ENCODE measurements at regions not wholly inside any gene's neighbourhood (a gene's known extent, or its start where the extent isn't known, plus 50 kb on each side); places are given as distances from the start of the nearest gene placed in this dataset.

GRCh38 chr22:48227341-48228018, 1465.0 kb downstream of the TBC1D22A start:
- TF ChIP-seq, protein P1, sequence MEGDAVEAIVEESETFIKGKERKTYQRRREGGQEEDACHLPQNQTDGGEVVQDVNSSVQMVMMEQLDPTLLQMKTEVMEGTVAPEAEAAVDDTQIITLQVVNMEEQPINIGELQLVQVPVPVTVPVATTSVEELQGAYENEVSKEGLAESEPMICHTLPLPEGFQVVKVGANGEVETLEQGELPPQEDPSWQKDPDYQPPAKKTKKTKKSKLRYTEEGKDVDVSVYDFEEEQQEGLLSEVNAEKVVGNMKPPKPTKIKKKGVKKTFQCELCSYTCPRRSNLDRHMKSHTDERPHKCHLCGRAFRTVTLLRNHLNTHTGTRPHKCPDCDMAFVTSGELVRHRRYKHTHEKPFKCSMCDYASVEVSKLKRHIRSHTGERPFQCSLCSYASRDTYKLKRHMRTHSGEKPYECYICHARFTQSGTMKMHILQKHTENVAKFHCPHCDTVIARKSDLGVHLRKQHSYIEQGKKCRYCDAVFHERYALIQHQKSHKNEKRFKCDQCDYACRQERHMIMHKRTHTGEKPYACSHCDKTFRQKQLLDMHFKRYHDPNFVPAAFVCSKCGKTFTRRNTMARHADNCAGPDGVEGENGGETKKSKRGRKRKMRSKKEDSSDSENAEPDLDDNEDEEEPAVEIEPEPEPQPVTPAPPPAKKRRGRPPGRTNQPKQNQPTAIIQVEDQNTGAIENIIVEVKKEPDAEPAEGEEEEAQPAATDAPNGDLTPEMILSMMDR (IDR thresholded peaks at IDR 0.05; ENCODE audit: low read depth, low read length) = no peak
- no peak for DNase-seq (ENCODE audit: extremely low read depth, low read depth)

DNA sequence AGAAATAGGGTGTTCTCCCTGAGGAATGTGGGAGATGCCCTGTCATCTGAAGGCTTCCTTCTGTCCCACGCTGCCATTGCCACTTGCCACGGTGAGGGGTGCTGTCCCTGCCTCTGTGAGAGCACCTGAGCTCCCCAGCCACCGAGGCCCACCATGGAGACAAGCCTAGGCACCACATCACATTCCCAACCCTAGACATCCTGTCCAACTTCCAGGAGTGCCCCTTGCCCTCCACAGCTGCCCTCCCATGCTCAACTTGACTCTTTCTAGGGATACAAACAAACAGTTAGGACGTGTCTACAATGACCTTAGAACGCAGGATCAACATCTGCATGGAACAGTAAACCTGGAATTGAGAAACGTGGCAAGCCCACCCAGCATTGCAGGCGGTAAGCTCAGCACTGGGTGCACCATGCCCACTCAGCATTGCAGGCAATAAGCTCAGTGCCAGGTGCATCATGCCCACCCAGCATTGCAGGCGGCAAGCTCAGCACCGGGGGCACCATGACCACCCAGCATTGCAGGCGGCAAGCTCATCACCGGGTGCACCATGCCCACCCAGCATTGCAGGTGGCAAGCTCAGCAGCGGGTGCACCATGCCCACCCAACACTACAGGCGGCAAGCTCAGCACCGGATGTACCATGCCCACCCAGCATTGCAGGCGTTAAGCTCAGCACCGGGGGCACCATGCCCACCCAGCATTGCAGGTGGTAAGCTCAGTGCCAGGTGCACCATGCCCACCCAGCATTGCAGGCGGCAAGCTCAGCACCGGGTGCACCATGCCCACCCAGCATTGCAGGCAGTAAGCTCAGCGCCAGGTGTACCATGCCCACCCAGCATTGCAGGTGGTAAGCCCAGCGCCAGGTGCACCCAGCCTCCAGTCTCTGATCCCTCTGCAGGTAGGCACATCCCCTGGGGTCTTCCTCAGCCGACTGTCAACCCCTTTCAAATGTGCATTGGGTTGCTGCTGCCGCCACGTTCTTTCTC, 1463.9 kb downstream of the TBC1D22A start:
- DNase-seq (ENCODE audit: extremely low read depth, low read depth) = no peak
- TF ChIP-seq, protein P1 (IDR thresholded peaks at IDR 0.05; ENCODE audit: low read depth, low read length) = no peak

GRCh38 chr22:48224332-48224731, 1461.9 kb downstream of the TBC1D22A start:
- DNase-seq (ENCODE audit: extremely low read depth, low read depth) = no peak
- TF ChIP-seq, protein P1 (IDR thresholded peaks at IDR 0.05; ENCODE audit: low read depth, low read length) = no peak

- TF ChIP-seq, protein P1 (IDR thresholded peaks at IDR 0.05; ENCODE audit: low read depth, low read length) = no peak
- DNase-seq (ENCODE audit: extremely low read depth, low read depth) = no peak
Measured at GRCh38 chr22:48223488-48224190, 1461.2 kb downstream of the TBC1D22A start.

DNA sequence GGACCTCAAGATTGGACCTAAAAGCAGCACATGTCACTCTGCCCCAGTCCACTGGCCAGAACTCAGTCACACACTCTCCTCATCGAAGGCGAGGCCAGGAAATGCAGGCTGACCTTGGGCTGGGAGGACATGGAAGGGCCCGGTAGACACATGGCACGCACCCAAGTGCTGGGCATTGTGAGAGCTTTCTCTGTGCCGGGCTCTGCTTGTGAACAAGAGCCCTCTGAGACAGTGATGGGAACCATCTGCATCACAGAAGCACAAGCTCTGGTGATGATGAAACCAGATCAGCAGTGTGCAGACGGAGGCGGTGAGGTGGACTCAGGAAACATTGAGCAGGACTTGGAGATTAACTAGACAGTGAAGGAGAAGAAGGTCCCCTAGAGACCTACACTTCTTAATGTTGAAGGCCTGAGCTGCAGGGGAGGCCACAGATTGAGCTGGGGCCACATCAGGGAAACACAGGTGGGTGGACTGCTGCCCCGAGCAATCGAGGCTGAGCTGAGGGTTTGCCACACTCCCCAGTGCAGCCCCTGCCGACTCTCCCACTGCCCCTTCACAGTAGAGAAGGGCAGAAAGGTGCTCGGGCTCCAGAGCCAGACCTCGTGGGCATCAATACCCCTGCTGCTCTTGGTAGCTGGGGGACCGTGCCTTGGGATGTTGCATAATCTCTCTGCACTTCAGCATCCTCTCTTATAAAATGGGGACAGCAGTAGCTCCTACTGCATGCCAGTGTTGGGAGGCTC, 1460.5 kb downstream of the TBC1D22A start:
- no peak for DNase-seq (ENCODE audit: extremely low read depth, low read depth)
- TF ChIP-seq, protein P1 (IDR thresholded peaks at IDR 0.05; ENCODE audit: low read depth, low read length) = no peak

GRCh38 chr22:48218889-48219420, 1456.5 kb downstream of the TBC1D22A start:
- no peak for DNase-seq (ENCODE audit: extremely low read depth, low read depth)

More at GRCh38 chr22:48218889-48219420, 1456.5 kb downstream of the TBC1D22A start:
- TF ChIP-seq, protein P1 (IDR thresholded peaks at IDR 0.05; ENCODE audit: low read depth, low read length) = no peak
